AG04450 (cell line): ENCODE measurements at regions not wholly inside any gene's neighbourhood (a gene's known extent, or its start where the extent isn't known, plus 50 kb on each side); places are given as distances from the start of the nearest gene placed in this dataset.
"Not testable (repeated sequence)": the region's sequence is repeated elsewhere in the genome, so short reads cannot be mapped to it uniquely, and the experiment has no call there.

Source experiments
- CTCF ChIA-PET: fragments of 300-600, 350-600 bp; formaldehyde crosslinking; extraction: SDS; loops from one replicate; lab custom pipeline; 2022; ENCODE audit warnings: antibody characterized with exemption, inconsistent platforms; lab: Charles Lee
- POLR2A ChIA-PET: fragments of 350-600 bp; formaldehyde crosslinking; extraction: SDS; loops from one replicate; lab custom pipeline; 2021; ENCODE audit warnings: antibody characterized with exemption, inconsistent platforms; lab: Yijun Ruan, JAX
- DNase-seq: peaks from one replicate; pipeline ENCODE4 v3.0.0-alpha.2; 2011; ENCODE audit warnings: low read depth, low spot score
- H3K27ac ChIP-seq: one replicate; pipeline ENCODE4 v1.5.1; 2012; ENCODE audit warnings: low read depth, low read length, control low read depth
- H3K27me3 ChIP-seq: one replicate; pipeline ENCODE4 v1.6.0; 2012; ENCODE audit warnings: low read length; ENCODE audit not compliant: control insufficient read depth, insufficient read depth
- H3K4me3 ChIP-seq: 2 replicates; pipeline ENCODE4 v1.5.1; 2011; ENCODE audit warnings: mild to moderate bottlenecking, low read depth, low read length, control low read depth
- H3K9me3 ChIP-seq: 2 replicates; pipeline ENCODE4 v1.5.1; 2012; ENCODE audit warnings: low read length; ENCODE audit not compliant: control insufficient read depth, insufficient read depth
- TF ChIP-seq, protein P1 (sequence below): IDR thresholded peaks from 2 replicates; pipeline ENCODE4 v1.5.1; 2011; ENCODE audit warnings: low read depth, low read length, control low read depth, inconsistent platforms

DNA sequence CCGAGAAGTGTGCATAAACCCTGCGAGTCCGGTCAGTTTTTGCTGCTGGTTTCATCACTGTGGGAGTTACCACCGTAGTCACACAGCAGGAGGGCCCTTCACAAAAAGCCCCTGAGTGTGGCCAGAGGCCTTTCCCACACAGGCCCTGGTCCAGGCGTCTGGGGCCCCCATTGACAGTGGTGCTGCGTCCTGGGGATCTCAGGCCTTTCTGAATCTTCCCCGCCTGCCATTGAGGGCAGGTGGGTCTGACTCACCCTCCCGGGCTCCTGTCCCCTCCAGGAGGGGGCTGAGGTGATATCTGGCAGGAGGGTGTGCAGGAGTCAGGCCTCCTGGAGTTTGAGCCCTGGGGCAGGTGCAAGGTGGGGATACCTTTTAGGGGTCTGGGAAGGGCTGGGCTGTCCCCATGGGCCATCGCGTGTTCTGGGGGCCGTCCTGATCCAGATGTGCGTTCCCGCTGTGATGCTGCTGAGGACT lies 358.5 kb downstream of the TMEM121 start:
- peaks cover 84% of the 10 kb centered on the region for H3K9me3 ChIP-seq
- no peak overlapping the region for H3K4me3 ChIP-seq
- TF ChIP-seq, protein P1, sequence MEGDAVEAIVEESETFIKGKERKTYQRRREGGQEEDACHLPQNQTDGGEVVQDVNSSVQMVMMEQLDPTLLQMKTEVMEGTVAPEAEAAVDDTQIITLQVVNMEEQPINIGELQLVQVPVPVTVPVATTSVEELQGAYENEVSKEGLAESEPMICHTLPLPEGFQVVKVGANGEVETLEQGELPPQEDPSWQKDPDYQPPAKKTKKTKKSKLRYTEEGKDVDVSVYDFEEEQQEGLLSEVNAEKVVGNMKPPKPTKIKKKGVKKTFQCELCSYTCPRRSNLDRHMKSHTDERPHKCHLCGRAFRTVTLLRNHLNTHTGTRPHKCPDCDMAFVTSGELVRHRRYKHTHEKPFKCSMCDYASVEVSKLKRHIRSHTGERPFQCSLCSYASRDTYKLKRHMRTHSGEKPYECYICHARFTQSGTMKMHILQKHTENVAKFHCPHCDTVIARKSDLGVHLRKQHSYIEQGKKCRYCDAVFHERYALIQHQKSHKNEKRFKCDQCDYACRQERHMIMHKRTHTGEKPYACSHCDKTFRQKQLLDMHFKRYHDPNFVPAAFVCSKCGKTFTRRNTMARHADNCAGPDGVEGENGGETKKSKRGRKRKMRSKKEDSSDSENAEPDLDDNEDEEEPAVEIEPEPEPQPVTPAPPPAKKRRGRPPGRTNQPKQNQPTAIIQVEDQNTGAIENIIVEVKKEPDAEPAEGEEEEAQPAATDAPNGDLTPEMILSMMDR = no peak
- ChIA-PET CTCF (no interaction called here), POLR2A (no interaction called here)
- no peak overlapping the region for H3K27ac ChIP-seq
- DNase-seq = no peak
- no peaks in the 10 kb centered on the region for H3K27me3 ChIP-seq

DNA sequence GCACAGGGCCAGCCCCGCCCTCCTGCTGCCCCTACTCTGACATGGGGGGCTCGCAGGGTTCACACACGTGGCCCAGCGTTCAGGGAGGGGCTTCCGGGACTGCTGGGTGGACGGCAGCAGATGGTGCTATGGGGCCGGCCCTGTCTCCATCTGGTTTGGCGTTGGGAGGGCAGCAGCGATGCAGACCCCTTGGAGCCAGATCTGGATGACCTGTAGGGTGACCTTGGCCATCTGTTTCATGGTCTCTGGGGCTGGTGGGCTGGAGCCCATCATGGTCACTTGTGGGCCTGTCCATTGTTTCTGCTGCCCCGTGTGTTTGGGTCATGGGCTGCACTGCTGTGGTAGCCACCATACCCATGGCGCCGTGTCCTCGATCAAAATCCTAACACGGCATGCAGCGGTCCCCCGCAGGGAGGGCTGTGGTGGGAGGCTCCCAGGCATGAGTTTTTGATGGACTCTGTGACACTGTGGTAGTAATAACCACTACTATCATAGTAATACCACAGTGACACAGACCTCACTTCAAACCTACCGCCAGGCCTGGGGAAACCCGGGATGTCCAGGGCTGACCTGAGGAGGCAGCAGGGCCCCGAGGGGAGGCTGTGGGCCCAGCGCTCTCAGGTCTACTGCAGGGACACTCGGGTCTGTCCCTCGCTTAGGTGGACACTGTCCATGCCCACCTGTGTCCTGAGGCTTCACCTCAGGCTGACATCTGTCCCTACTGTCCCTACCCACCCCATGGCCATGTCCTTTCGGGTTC lies 359.4 kb downstream of the TMEM121 start:
- H3K9me3 ChIP-seq = peaks cover 84% of the 10 kb centered on the region
- ChIA-PET POLR2A (no interaction called here), CTCF (no interaction called here)
- no peak overlapping the region for H3K4me3 ChIP-seq
- no peaks in the 10 kb centered on the region for H3K27me3 ChIP-seq
- H3K27ac ChIP-seq = no peak overlapping the region
- DNase-seq = no peak
- TF ChIP-seq, protein P1 = no peak

DNA sequence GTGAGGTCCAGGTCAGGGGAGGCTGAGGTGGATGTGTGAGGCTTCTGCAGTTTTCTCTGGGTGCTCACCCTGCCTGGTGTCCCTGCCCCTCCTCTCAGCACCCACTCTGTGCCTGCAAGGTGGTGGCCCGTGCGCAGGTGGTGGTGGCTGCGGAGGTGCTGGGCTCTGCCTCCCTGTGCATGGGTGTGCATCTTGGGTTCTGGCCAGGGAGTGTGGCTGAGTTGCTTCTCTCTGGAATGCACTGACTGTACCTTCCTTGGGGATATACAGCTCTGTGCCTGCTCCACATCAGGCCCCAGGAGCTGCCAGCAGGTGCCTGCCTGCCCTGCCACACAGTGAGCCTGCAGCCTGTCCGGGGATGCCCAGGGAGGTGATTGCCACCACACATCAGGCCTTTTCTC lies 360.4 kb downstream of the TMEM121 start:
- H3K27me3 ChIP-seq, H3K4me3 ChIP-seq, H3K27ac ChIP-seq, DNase-seq, CTCF ChIA-PET, POLR2A ChIA-PET: not testable (repeated sequence)
- peaks cover 84% of the 10 kb centered on the region for H3K9me3 ChIP-seq

DNA sequence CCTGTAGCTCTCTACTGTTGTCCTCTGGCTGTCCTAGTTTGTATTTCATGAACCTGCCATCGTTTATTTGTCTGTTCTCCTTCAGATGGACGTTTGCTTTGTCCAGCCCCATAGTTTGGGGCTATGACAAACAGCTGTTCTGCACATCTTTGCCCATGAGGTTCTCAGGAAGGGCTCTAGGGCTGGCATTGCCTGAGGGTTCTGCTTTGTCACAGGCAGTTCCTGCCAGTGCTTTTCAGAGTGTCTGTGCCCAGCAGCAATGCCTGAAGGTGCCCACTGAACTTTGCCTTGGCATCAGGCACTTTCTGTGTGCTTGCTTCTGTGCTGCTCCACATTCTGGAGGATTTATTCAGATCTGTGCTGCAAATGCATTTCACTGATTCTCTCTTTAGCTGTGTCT lies 361.3 kb downstream of the TMEM121 start:
- CTCF ChIA-PET = no interaction called here
- Histone ChIP-seq H3K4me3 (no peak overlapping the region), H3K27ac (no peak overlapping the region), H3K9me3 (peaks cover 84% of the 10 kb centered on the region), H3K27me3 (no peaks in the 10 kb centered on the region)
- DNase-seq = no peak
- POLR2A ChIA-PET = no interaction called here
- TF ChIP-seq, protein P1 = no peak

DNA sequence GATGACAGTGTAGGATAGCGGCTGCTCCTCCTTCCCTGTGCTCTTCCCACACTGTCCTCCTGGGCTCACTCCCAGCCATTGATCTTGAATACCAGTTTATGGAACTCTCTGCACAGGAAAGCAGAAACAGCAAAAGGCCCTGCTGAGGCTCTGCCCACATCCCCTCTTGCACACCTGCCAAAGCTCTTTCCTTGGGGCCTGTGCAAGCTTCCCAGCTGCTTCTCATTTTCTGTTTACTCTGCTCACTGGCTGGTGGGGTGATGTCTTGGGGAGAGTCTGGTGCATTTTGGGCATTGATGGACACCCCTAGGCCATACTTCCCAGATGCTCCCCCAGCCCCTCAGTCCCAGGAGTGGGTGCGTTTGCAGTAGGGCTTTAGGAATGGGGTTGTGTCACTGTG lies 361.8 kb downstream of the TMEM121 start:
- Histone ChIP-seq H3K27ac (no peak overlapping the region), H3K9me3 (peaks cover 84% of the 10 kb centered on the region), H3K4me3 (no peak overlapping the region), H3K27me3 (no peaks in the 10 kb centered on the region)
- POLR2A ChIA-PET = no interaction called here
- DNase-seq = no peak
- CTCF ChIA-PET = no interaction called here
- TF ChIP-seq, protein P1 = no peak
